ENCODE measurements at regions not wholly inside any gene's neighbourhood (a gene's known extent, or its start where the extent isn't known, plus 50 kb on each side); places are given as distances from the start of the nearest gene placed in this dataset.

GRCh38 chr17:71071837-71072236 is 902.5 kb downstream of the KCNJ2 start:
- Histone ChIP-seq H4K20me1 (replicated peaks in 1 of 2; ENCODE audit: control insufficient read depth in 1 of 2, insufficient read depth in 2 of 2, low read length in 2 of 2) (no peaks in the 10 kb centered on the region), H3K9me3 (ENCODE audit: insufficient read depth in 2 of 2, low read depth in 1 of 2, low read length in 1 of 2) (no peaks in the 10 kb centered on the region), H3K27ac (ENCODE audit: low read depth, low read length) (no peak overlapping the region), H3K4me1 (replicated peaks in 1 of 4; ENCODE audit: control insufficient read depth in 3 of 4, insufficient read depth in 4 of 4, low read length in 3 of 4) (no peaks in the 10 kb centered on the region), H2BK5ac (ENCODE audit: low read depth, low read length) (no peak overlapping the region), H2AFZ (ENCODE audit: low read length) (no peak overlapping the region; the same call in 1 of the 2 replicates), H2BK20ac (ENCODE audit: low read length) (no peak overlapping the region), H3K56ac (replicated peaks; ENCODE audit: insufficient read length, low read depth, low read length) (no peak overlapping the region), H4K8ac (ENCODE audit: extremely low read depth, insufficient read depth, low read length) (no peak overlapping the region), H3K79me1 (ENCODE audit: low read depth, low read length) (no peaks in the 10 kb centered on the region), H3K23me2 (ENCODE audit: low read depth, low read length) (no peaks in the 10 kb centered on the region; the same call in 1 of the 2 replicates), H3K4ac (replicated peaks; ENCODE audit: insufficient read length, low read depth, low read length) (no peak overlapping the region), H3K18ac (ENCODE audit: extremely low read depth, low read length) (no peak overlapping the region), H3K14ac (ENCODE audit: insufficient read length) (no peak overlapping the region), H3K79me2 (ENCODE audit: control insufficient read depth in 1 of 2, insufficient read depth in 2 of 2, low read length in 2 of 2) (no peaks in the 10 kb centered on the region), H3K23ac (ENCODE audit: insufficient read length) (no peak overlapping the region), H2BK15ac (ENCODE audit: low read length) (no peak overlapping the region), H3K4me2 (ENCODE audit: insufficient read depth in 1 of 2, low read depth in 2 of 2, low read length in 2 of 2) (no peak overlapping the region), H4K91ac (replicated peaks; ENCODE audit: insufficient read length, low read length) (no peak overlapping the region), H3K4me3 (ENCODE audit: extremely low read depth in 1 of 4, insufficient read depth in 2 of 4, low read depth in 3 of 4, low read length in 4 of 4) (no peak overlapping the region), H2BK12ac (ENCODE audit: low read depth, low read length) (no peak overlapping the region), H4K5ac (ENCODE audit: insufficient read length, low read depth, low read length) (no peak overlapping the region), H3K36me3 (ENCODE audit: control insufficient read depth in 2 of 4, insufficient read depth in 4 of 4, low read length in 3 of 4) (no peaks in the 10 kb centered on the region), H3K27me3 (replicated peaks in 1 of 4; ENCODE audit: control insufficient read depth in 3 of 4, extremely low read depth in 1 of 4, insufficient read depth in 3 of 4, low read length in 3 of 4) (no peaks in the 10 kb centered on the region), H2AK5ac (ENCODE audit: low read depth, low read length) (no peak overlapping the region), H2BK120ac (replicated peaks; ENCODE audit: low read depth, low read length) (no peak overlapping the region), H3K9ac (replicated peaks in 1 of 4; ENCODE audit: extremely low read depth in 1 of 4, low read depth in 3 of 4, low read length in 3 of 4) (no peak overlapping the region)
- 86% methylated on average over 10 of the region's 10 CpGs; no CpG with 5 or more reads in 1 of the 2 experiments for WGBS, 2 experiments (ENCODE audit: extremely low coverage in 1 of 2, insufficient coverage in 1 of 2, insufficient read length in 1 of 2, insufficient replicate concordance in 2 of 2, low coverage in 1 of 2, low lambda C conversion rate in 2 of 2, missing lambda C conversion rate in 1 of 2)
- DNase-seq (ENCODE audit: low read depth in 1 of 2, low spot score in 2 of 2), result no peak
- ChIA-PET POLR2A (ENCODE audit: partially characterized antibody) (no interaction called here), CTCF (ENCODE audit: partially characterized antibody) (no interaction called here)
- FAIRE-seq, result no peak
- TF ChIP-seq GABPA (IDR thresholded peaks at IDR 0.05; ENCODE audit: borderline replicate concordance, insufficient read depth, low read length) (no peak), BCL11A (IDR thresholded peaks at IDR 0.05; ENCODE audit: low read depth in 2 of 2, low read length in 2 of 2) (no peak), CEBPB (IDR thresholded peaks at IDR 0.05; ENCODE audit: low read depth, low read length) (no peak), ATF3 (IDR thresholded peaks at IDR 0.05; ENCODE audit: insufficient read depth, low read depth, low read length) (no peak), SUZ12 (IDR thresholded peaks at IDR 0.05; ENCODE audit: low read length) (no peak), MAFK (IDR thresholded peaks at IDR 0.05; ENCODE audit: low read depth, low read length) (no peak), RBBP5 (IDR thresholded peaks at IDR 0.05; ENCODE audit: borderline replicate concordance, low read depth, low read length) (no peak)
